H9 (cell line): ENCODE measurements at regions not wholly inside any gene's neighbourhood (a gene's known extent, or its start where the extent isn't known, plus 50 kb on each side); places are given as distances from the start of the nearest gene placed in this dataset.

Experiments used
- DNase-seq: peaks from one replicate; pipeline ENCODE4 v3.0.0-alpha.2; 2017
- H2AFZ ChIP-seq: one replicate; pipeline ENCODE4 v1.6.1; 2013; ENCODE audit warnings: mild to moderate bottlenecking, low read length, control low read depth, moderate library complexity
- H2AK5ac ChIP-seq: 2 replicates; pipeline ENCODE4 v1.6.1; 2013; ENCODE audit warnings: low read length, control low read depth, mixed read lengths; ENCODE audit not compliant: insufficient read length
- H2BK120ac ChIP-seq: one replicate; pipeline ENCODE4 v1.6.1; 2013; ENCODE audit warnings: low read depth, mild to moderate bottlenecking, low read length, control low read depth, inconsistent platforms; ENCODE audit not compliant: poor library complexity, severe bottlenecking
- H2BK12ac ChIP-seq: 2 replicates; pipeline ENCODE4 v1.6.1; 2013; ENCODE audit warnings: low read length, control low read depth, mixed read lengths, low read depth; ENCODE audit not compliant: insufficient read length
- H2BK15ac ChIP-seq: 2 replicates; pipeline ENCODE4 v1.6.1; 2013; ENCODE audit warnings: low read depth, low read length, control low read depth
- H2BK20ac ChIP-seq: one replicate; pipeline ENCODE4 v1.6.1; 2013; ENCODE audit warnings: low read depth, mild to moderate bottlenecking, low read length, control low read depth, inconsistent platforms; ENCODE audit not compliant: poor library complexity, severe bottlenecking
- H2BK5ac ChIP-seq: 2 replicates; pipeline ENCODE4 v1.6.1; 2013; ENCODE audit warnings: low read length, control low read depth, mixed read lengths; ENCODE audit not compliant: insufficient read length
- H3K14ac ChIP-seq: 2 replicates; pipeline ENCODE4 v1.6.1; 2013; ENCODE audit warnings: low read length, control low read depth; ENCODE audit not compliant: insufficient read depth
- H3K18ac ChIP-seq: 2 replicates; pipeline ENCODE4 v1.6.1; 2013; ENCODE audit warnings: low read depth, mild to moderate bottlenecking, mixed read lengths, low read length, control low read depth; ENCODE audit not compliant: insufficient read length
- H3K23ac ChIP-seq: 2 replicates; pipeline ENCODE4 v1.6.1; 2013; ENCODE audit warnings: low read length, control low read depth, mixed read lengths, low read depth; ENCODE audit not compliant: insufficient read length
- H3K23me2 ChIP-seq: 2 replicates; pipeline ENCODE4 v1.6.1; 2013; ENCODE audit warnings: low read depth, mild to moderate bottlenecking, mixed read lengths, low read length, control low read depth; ENCODE audit not compliant: insufficient read length, poor library complexity, severe bottlenecking
- H3K27ac ChIP-seq: 2 replicates; pipeline ENCODE4 v1.5.1; 2013; ENCODE audit warnings: low read length, control low read depth, mixed read lengths, low read depth; ENCODE audit not compliant: insufficient read length
- H3K27me3 ChIP-seq: 2 replicates; pipeline ENCODE4 v1.6.1; 2013; ENCODE audit warnings: low read length, control low read depth, inconsistent platforms; ENCODE audit not compliant: insufficient read depth
- H3K4ac ChIP-seq: 2 replicates; pipeline ENCODE4 v1.6.1; 2013; ENCODE audit warnings: low read depth, mild to moderate bottlenecking, control low read depth, inconsistent platforms, low read length, moderate library complexity
- H3K4me1 ChIP-seq: 2 replicates; pipeline ENCODE4 v1.6.1; 2013; ENCODE audit warnings: low read length, control low read depth, inconsistent platforms; ENCODE audit not compliant: insufficient read depth
- H3K4me2 ChIP-seq: 2 replicates; pipeline ENCODE4 v1.6.1; 2013; ENCODE audit warnings: low read length, control low read depth, mixed read lengths; ENCODE audit not compliant: insufficient read length, insufficient read depth
- H3K56ac ChIP-seq: 2 replicates; pipeline ENCODE4 v1.6.1; 2013; ENCODE audit warnings: low read depth, mild to moderate bottlenecking, mixed read lengths, low read length, control low read depth; ENCODE audit not compliant: insufficient read length
- H3K79me1 ChIP-seq: 2 replicates; pipeline ENCODE4 v1.6.1; 2013; ENCODE audit warnings: low read depth, mild to moderate bottlenecking, moderate library complexity, low read length, control low read depth, inconsistent platforms; ENCODE audit not compliant: insufficient read depth, poor library complexity, severe bottlenecking
- H3K79me2 ChIP-seq: 2 replicates; pipeline ENCODE4 v1.6.1; 2013; ENCODE audit warnings: low read length, control low read depth, inconsistent platforms; ENCODE audit not compliant: insufficient read depth
- H3K9ac ChIP-seq: 2 replicates; pipeline ENCODE4 v1.6.1; 2013; ENCODE audit warnings: low read length, control low read depth, mixed read lengths; ENCODE audit not compliant: insufficient read length; ENCODE audit errors: extremely low read depth
- H3K9me3 ChIP-seq: one replicate; pipeline ENCODE4 v1.6.1; 2013; ENCODE audit warnings: low read depth, low read length, inconsistent platforms; ENCODE audit not compliant: control insufficient read depth
- H3T11ph ChIP-seq: one replicate; pipeline ENCODE4 v1.6.1; 2013; ENCODE audit warnings: mild to moderate bottlenecking, low read length, control low read depth, inconsistent platforms
- H4K20me1 ChIP-seq: one replicate; pipeline ENCODE4 v1.6.1; 2013; ENCODE audit not compliant: control insufficient read depth, insufficient read length, insufficient read depth
- H4K5ac ChIP-seq: 2 replicates; pipeline ENCODE4 v1.6.1; 2013; ENCODE audit warnings: low read depth, mild to moderate bottlenecking, mixed read lengths, low read length, control low read depth; ENCODE audit not compliant: insufficient read length
- H4K8ac ChIP-seq: replicated peaks from 2 replicates; pipeline ENCODE4 v1.6.1; 2013; ENCODE audit warnings: low read length, control low read depth, mixed read lengths, low read depth; ENCODE audit not compliant: insufficient read length
- H4K91ac ChIP-seq: 2 replicates; pipeline ENCODE4 v1.6.1; 2013; ENCODE audit warnings: low read depth, mild to moderate bottlenecking, moderate library complexity, mixed read lengths, low read length, control low read depth; ENCODE audit not compliant: insufficient read length
- H3K27ac Mint-ChIP-seq, 3 experiments: 2 replicates in 2 of 3; 3 replicates in 1 of 3; pipeline ENCODE4 v1.8.0; 2020 to 2021; ENCODE audit warnings: mixed read lengths in 3 of 3, mild to moderate bottlenecking in 1 of 3, moderate library complexity in 1 of 3
- H3K27me3 Mint-ChIP-seq: 2 replicates; pipeline ENCODE4 v1.8.0; 2021; ENCODE audit warnings: low read depth, mild to moderate bottlenecking, moderate library complexity, mixed read lengths
- H3K36me3 Mint-ChIP-seq, 3 experiments: 2 replicates in 2 of 3; 3 replicates in 1 of 3; pipeline ENCODE4 v1.8.0; 2020 to 2021; ENCODE audit warnings: low read depth in 3 of 3, mixed read lengths in 3 of 3; ENCODE audit not compliant: insufficient read depth in 1 of 3
- H3K4me1 Mint-ChIP-seq, 2 experiments: 2 replicates each; pipeline ENCODE4 v1.8.0; 2020; ENCODE audit warnings: mixed read lengths in 2 of 2
- H3K4me3 Mint-ChIP-seq, 2 experiments: 2 replicates in 1 of 2; 3 replicates in 1 of 2; pipeline ENCODE4 v1.8.0; 2020 to 2021; ENCODE audit warnings: mild to moderate bottlenecking in 2 of 2, mixed read lengths in 2 of 2, moderate library complexity in 1 of 2
- H3K9me3 Mint-ChIP-seq, 2 experiments: 2 replicates in 1 of 2; 3 replicates in 1 of 2; pipeline ENCODE4 v1.8.0; 2020; ENCODE audit warnings: mild to moderate bottlenecking in 2 of 2, mixed read lengths in 2 of 2, moderate library complexity in 1 of 2
- WGBS: extraction: QIAGEN DNeasy Blood & Tissue Kit; methylation state at CpG from one replicate; pipeline ENCODE4 v1.1.7; 2013; ENCODE audit warnings: missing lambda C conversion rate, low lambda C conversion rate, mixed read lengths; ENCODE audit not compliant: insufficient read length; ENCODE audit errors: extremely low coverage; 5-methylcytosine and 5-hydroxymethylcytosine counted together
- TF ChIP-seq, protein P1 (sequence below): fragments of 200-600 bp; sonication (generic); conservative IDR thresholded peaks from 3 replicates; pipeline ENCODE4 v1.8.0; 2021; ENCODE audit warnings: antibody characterized with exemption, mild to moderate bottlenecking

DNA sequence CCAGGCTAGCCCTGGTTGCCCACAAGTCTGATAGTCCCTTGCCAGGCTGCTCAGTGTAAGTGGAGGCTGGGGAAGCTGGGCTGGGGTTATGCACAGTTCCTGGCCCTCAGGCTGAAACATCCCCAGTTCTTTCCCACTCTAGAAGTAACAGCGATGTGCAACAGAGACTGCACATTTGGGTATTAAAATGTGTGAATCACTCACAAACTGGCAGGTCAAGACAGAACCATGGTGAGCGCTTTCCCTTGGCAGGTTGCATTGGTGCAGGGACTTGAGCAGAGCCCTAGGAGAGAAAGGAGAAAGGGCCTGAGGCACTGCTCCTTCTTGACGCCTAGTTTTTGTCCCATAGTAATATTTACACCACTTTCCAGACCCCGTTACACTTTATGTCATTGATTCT, 56.1 kb upstream of the SLC35B4 start:
- no peak overlapping the region for H4K8ac ChIP-seq
- no peak overlapping the region for H3K4me3 Mint-ChIP-seq
- H3T11ph ChIP-seq, result no peak overlapping the region
- H3K4ac ChIP-seq, result no peak overlapping the region
- no peak overlapping the region for H3K4me2 ChIP-seq
- no peaks in the 10 kb centered on the region for H3K79me2 ChIP-seq
- no peak overlapping the region for H3K56ac ChIP-seq
- no peak overlapping the region for H3K27ac Mint-ChIP-seq
- no peak overlapping the region for H4K5ac ChIP-seq
- no peak overlapping the region for H2BK15ac ChIP-seq
- H3K9me3 ChIP-seq, result no peaks in the 10 kb centered on the region
- peaks cover 24% of the 10 kb centered on the region for H3K27me3 Mint-ChIP-seq
- no peak overlapping the region for H2BK12ac ChIP-seq
- H3K4me1 ChIP-seq, result no peaks in the 10 kb centered on the region
- no peak overlapping the region for H3K14ac ChIP-seq
- H3K9me3 Mint-ChIP-seq, result peaks cover 0 to 6% of the 10 kb centered on the region in 2 experiments; a peak in 1 of 5 replicates
- no peaks in the 10 kb centered on the region; a peak in 1 of 4 replicates for H3K4me1 Mint-ChIP-seq
- no peak overlapping the region for H2AFZ ChIP-seq
- H4K91ac ChIP-seq, result no peak overlapping the region
- no peak overlapping the region for H2AK5ac ChIP-seq
- no peak for DNase-seq
- H3K18ac ChIP-seq, result no peak overlapping the region
- no peaks in the 10 kb centered on the region for H3K79me1 ChIP-seq
- WGBS, result no CpG with 5 or more reads among the region's 4 CpGs
- TF ChIP-seq, protein P1, sequence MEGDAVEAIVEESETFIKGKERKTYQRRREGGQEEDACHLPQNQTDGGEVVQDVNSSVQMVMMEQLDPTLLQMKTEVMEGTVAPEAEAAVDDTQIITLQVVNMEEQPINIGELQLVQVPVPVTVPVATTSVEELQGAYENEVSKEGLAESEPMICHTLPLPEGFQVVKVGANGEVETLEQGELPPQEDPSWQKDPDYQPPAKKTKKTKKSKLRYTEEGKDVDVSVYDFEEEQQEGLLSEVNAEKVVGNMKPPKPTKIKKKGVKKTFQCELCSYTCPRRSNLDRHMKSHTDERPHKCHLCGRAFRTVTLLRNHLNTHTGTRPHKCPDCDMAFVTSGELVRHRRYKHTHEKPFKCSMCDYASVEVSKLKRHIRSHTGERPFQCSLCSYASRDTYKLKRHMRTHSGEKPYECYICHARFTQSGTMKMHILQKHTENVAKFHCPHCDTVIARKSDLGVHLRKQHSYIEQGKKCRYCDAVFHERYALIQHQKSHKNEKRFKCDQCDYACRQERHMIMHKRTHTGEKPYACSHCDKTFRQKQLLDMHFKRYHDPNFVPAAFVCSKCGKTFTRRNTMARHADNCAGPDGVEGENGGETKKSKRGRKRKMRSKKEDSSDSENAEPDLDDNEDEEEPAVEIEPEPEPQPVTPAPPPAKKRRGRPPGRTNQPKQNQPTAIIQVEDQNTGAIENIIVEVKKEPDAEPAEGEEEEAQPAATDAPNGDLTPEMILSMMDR, result no peak
- no peak overlapping the region for H3K9ac ChIP-seq
- no peaks in the 10 kb centered on the region for H3K27me3 ChIP-seq
- no peak overlapping the region for H2BK5ac ChIP-seq
- no peaks in the 10 kb centered on the region for H3K23me2 ChIP-seq
- no peaks in the 10 kb centered on the region; a peak in 1 of 7 replicates for H3K36me3 Mint-ChIP-seq
- no peak overlapping the region for H2BK120ac ChIP-seq
- no peak overlapping the region for H3K23ac ChIP-seq
- no peaks in the 10 kb centered on the region for H4K20me1 ChIP-seq
- no peak overlapping the region for H3K27ac ChIP-seq
- no peak overlapping the region for H2BK20ac ChIP-seq
